HG03442 (cell line): ENCODE measurements at regions not wholly inside any gene's neighbourhood (a gene's known extent, or its start where the extent isn't known, plus 50 kb on each side); places are given as distances from the start of the nearest gene placed in this dataset.

Source experiments
- ATAC-seq: cut with Tn5 transposase; IDR thresholded peaks from one replicate; pipeline ENCODE4 v1.9.1; 2021; ENCODE audit warnings: mild to moderate bottlenecking, moderate library complexity; ENCODE audit not compliant: unreplicated experiment

DNA sequence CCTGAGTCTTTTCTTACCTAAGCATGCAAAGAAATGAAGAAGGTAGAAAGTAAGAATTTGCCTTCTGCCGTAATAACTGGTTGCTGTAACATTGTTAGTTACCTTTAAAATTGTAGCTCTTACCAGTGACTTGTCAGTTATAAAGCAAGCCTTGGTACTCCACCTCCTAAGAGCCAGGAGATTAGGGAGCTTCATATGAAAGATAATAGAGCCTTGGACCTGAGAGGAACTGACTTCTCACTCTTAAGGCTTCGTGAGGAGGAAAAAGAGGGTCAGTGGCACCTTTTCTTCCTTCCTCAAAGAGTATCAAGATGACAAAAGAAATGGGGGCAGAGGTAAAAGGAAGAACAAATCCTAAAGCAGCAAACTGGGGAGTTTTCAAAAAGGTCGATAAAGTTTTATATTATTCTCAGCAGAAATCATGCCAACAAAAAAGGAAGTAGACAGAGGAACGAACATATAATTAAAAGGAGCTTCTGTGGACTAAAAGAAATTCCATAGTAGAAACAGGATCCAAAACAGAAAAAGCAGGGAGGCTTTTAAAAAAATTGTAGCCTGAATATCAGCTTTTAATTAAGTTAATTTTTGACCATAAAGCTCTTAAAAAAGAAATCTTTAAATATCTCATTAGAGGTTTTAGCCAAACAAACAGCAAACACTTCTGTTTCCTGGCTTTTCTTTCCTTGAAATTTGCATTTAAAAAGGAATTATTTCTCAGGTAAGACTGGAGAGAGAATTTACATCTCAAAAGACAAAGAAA lies 847.1 kb upstream of the ALCAM start:
- ATAC-seq = no peak

DNA sequence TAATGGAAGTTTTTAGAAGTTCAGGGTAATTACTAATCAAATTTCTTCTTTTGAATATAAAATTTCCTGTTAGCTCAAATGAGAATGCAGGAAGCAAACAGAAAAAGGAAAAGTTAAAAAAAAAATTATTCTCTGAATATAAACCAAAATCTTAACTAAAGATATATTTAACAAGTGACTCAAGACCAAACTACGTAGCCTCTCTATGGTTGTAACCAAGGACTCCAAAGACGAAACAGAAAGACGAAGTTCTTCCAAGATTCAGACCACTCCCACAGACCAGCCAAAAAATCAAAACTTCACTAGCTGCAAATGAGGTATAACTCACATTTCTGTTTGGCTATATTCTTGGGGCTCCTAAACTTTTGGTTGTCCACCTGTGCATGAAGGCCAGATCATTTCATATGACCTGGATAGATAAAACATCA lies 846.5 kb upstream of the ALCAM start:
- ATAC-seq = peak; percentile 36

DNA sequence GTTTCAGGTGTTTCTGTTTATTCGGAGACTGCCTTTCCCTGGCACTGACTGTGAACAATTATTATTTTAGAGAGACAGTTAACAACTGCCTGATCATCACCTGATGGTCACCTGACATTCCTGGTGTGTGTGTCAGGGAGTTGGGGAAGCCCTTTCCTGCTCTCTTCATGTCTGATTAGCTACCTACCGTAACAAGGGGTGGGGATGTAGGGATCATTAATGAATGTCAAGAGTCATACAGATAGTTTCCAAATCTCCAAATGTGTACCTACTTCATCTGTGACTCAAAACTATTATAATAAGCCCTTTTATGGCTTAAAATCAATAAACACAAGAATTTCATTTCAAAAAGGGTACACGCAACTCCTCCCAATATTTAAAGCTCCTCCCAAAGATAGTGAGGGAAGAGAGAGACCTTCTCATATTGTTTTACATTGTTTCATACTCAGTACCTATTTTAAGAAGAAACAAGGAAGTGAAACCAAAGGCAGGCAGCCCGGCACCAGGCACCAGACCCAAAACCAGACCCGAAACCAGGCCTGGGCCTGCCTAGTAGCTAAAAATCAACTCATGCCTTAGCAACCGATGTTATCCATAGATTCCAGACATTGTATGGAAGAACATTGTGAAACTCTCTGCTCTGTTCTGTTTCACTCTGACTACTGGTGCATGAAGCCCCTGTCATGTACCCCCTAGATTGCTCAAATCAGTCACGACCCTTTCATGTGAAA lies 844.9 kb upstream of the ALCAM start:
- peak; percentile 54 for ATAC-seq

DNA sequence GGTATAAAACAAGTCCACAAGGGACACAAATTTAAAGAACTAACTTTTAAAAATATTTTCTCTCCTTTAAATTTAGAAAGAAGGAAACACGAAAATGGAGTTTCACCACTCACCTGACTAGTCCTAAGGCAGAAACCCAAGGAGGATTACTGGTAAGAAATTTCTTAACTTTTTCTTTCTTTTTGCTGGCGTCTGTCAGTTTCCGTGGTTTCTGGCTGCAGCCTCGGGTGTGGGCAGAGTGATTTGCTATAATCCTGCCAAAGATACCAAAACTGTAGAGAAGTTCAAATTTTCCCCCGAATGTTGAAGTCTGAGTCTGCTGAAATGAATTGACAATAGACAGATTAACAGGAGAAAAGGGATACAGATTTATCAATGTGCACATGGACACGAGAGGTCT lies 843.6 kb upstream of the ALCAM start:
- no peak for ATAC-seq

DNA sequence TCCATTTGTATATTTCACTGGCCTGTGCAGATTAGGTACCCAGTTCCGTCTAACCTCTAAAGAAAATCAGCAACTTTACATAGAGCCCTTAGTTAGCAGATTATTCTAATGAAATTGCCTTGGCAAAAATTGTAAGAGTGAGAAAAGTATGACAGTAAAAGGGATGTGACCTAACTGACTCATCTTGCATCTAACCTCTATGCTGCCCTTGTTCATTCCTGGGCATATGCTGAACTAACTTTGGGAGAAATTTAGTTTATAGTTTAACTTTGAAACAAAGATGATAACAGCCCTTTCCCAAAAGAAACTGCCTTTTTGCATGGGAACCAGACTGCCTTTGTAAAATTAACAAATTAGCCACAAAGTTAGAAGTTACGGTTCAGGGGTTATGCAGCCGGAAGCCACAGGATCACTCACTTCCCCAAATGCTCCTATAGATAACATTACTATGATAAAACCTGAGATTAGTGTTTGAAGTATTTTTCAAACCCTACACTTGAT lies 839.8 kb upstream of the ALCAM start:
- peak; percentile 87 for ATAC-seq

DNA sequence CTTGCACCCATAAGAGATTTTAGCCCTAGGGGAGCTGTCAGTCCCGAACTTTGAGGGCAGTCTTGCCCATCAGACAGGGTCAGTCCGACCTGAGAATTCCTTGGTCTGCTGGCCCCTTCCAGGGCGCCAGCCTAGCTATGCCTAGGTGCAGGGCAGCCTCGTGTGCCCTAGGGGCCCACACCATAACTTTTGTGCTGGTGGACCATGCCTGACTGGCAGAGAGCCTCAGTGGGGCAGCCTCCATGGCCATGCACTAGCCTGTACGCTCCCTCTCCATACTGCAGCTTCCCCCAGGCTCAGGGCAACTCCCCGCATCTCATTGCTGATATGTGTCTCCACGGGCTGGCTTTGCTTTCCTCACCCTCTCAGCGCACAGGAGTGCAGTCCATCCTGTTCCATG lies 835.8 kb upstream of the ALCAM start:
- ATAC-seq = no peak

DNA sequence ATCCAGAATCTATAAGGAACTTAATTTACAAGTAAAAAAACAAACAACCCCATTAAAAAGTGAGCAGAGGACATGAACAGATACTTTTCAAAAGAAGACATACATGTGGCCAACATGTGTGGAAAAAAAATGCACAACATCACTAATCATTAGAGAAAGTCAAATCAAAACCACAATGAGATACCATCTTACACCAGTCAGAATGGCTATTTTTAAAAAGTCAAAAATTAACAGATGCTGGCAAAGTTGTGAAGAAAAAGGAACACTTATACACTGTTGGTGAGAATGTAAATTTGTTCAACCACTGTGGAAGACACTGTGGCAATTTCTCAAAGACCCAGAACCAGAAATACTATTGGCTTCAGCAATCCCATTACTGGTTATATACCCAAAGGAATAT lies 830.0 kb upstream of the ALCAM start:
- no peak for ATAC-seq

DNA sequence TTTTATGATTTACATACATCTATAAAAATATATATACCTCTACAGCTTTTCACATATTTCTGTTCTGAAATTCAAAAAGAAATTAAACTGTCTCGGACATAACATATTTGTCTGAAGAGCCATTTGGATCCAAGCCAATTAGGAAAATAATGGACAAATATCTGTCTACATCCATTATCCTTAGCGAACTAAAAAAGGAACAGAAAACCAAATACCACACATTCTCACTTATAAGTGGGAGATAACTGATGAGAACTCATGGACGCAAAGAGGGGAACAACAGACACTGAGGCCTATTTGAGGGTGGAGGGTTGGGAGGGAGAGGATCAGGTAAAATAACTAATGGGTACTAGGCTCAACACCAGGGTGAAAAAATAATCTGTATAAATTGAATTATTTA lies 829.4 kb upstream of the ALCAM start:
- ATAC-seq = no peak

DNA sequence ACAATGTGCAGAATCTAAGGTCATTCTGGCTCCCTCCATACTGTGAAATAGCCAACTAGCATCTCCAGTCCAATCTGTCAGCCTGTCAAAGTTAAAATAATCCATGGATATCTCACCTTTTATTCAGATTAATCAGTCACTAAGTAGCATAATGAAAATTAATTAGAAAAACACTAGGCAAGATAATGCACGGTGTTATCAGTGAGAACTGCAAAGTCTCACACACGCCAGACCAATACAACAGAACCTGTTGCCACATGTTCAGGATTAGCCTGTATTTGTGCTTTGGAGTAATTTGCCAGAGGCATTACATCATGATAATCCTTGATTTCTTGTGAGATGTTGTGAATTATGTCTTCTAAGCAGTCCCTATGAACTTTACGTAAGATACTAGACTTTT lies 820.4 kb upstream of the ALCAM start:
- no peak for ATAC-seq

DNA sequence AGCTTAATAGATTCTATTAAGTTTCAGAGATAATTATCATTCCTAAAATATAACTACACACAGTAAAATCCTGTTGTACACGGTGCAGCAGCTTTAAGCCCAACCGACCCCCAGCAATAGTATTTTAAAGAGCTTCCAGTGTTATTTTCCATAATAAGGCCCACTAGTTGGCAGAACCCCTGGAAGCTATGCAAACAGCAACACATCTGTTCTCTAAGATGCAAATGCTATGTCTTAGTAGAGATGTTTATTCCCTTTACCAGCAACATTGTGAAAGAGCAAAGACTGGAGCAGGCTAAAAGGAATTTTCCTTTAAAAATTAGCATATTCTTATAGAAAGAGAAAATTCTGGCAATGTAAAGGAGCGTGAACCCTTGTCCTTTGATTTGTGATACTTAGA lies 819.7 kb upstream of the ALCAM start:
- no peak for ATAC-seq

DNA sequence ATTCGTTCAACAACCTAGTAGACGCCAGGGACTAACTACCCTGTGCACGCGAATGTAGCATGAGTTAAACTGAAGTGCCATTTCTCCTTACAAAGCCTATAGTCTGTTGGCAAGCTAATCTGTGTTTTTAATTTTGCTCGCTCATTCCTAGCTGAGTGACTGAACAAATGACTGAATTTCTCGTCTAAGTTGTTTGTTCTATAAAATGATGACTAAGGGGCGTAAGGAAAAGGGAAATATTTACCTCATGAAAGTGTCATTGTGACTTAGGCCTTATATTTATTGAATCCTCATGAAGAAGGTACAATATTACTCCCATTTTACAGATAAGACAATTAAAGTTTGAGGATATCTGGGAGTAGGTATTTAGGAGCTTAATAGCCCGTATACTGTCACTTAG lies 818.3 kb upstream of the ALCAM start:
- ATAC-seq = no peak

DNA sequence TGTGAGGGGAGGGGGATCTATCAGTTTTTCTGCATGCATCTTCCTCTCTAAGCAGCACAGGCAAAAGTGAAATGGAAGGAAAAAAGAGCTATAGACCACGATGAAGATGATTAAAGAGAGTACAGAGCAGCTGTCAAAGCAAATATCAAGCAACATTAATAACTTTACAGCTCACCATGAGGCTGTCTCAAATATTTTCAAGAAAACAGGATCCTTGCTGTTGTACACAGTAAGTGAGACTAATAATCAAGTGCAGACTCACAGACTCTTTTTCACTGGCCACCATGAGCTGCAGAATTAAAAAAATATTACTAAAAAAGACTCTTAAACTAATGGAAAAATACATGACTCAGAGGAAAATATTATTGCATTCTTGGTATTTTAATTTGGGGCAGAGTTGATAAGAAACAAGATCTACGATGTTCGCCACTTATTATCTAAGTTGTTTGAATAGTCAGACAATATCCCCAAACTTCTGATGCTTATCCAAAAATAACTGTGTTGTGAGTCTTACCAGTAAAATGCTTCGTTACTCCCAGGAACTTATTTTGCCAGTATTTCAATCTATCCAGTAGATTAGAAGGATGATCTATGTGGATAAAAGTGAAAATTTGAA lies 817.5 kb upstream of the ALCAM start:
- ATAC-seq = no peak

DNA sequence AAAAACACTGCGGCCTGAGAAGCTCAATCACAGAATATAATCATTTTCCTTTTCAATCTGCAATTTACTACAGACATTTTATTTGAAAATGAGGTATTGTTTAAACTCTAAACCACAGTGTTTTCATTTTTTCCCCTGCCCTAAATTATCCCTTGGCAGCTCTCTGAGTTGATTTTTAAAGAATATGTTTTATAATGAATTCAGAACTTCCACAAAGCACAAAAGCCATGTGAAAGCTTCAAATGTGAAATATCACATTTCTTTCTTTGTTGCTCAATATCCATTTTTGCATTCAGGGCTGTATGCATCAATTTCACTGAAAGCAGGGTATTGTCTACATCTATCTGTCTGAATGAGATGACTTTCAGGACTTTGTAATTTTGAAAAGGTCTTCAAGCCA lies 813.6 kb upstream of the ALCAM start:
- no peak for ATAC-seq

DNA sequence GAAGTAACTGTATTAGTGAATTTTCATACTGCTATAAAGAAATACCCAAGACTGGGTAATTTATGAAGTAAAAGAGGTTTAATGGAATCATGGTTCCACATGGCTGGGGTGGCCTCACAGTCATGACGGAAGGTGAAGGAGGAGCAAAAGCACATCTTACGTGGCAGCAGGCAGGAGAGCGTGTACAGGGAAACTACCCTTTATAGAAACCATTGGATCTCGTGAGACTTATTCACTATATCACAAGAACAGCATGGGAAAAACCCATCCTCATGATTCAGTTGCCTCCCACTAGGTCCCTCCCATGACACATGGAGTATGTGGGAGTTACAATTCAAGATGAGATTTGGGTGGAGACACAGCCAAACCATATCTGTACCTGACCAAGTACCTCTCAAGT lies 812.3 kb upstream of the ALCAM start:
- no peak for ATAC-seq

DNA sequence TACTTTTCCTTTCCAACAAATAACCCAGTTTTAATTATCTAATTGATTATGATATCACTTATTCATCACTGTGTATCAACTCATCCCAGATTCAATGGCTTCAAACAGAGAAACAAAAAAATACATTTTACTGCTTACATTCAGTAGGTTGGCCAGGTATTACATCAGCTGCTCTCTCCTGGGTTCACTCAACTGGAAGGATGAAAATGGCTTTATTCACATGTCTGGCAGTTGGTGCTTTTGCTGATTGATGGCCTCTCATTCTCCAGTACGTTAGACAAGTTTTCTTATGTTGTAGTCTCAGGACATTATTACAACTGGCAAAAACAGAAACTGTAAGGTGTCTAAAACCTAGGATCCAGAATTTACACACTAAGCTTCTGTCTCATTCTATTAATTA lies 811.0 kb upstream of the ALCAM start:
- no peak for ATAC-seq

DNA sequence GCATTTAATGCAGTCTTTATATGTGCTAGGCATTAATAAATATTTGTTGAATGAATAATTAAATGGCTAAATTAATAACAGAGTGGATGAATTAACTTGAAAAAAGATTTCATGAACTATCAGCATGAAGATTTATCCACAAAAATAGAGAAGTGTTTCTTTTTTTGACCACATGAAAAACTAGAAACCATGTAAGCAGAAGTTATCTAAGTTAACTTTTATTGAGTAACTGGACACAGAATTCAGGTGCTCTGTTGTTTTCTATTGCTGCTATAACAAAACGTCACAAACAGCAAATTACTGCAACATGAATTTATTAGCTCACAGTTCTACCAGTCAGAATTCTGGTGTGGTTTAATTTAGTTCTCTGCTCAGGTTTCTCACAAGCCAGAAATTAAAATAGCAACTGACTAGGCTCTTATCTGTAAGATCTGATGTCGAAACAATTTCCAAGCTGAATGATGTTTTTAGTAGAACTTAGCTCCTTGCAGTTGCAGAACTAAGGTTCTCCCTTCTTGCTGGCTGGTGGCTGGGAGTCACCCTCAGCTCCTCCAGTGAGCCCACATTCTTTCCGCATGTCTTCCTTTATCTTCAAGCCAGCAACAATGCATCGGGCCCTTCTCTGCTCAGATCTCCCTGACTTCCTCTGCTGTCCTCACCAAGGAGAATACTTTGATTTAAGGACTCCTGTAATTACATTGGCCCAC lies 810.2 kb upstream of the ALCAM start:
- ATAC-seq = no peak

DNA sequence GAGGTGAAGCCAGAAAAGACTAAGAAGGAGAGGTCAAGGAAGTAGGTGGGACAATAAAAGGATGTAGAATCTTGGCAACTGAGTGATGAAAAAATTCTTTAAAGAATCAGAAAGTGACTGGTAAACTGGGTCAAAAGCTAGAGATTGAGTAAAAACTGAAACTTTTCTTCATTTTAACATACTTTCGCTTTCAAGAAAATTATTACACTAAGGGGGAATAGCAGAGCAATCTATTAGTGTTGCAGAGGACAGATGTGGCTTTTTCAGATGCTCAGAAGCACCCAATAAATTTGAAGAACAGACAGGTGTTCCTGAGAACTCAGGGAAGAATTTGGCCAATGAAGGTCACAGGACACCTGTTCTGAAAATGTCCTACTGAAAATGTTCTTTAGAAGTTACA lies 805.4 kb upstream of the ALCAM start:
- ATAC-seq = no peak

DNA sequence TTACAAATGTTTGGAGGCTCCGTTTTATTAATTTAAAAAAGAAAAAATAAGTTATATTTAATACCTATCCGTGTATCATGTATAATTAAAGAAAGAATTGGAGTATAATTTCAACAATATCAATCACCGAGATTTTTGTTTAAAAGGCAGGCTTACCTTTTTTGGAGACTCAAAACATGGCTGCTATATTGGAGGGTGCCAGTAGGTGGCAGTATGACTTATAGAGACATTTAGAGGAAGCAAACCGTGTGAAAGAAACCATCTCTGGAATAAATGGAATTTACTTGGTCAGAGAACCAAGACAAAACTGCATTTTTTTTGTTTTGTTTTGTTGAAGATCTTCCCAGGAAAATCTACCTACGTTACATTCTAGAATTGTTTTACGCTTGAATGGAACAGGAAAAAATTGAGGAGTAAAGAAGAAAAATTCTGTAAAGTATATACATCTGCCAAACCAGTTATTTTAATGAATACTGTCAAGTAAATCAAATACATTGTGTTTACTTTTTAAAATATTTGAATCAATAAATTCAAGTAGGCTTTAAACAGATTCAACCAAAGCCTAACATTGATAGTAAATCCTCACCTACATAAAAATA lies 802.6 kb upstream of the ALCAM start:
- ATAC-seq = no peak

DNA sequence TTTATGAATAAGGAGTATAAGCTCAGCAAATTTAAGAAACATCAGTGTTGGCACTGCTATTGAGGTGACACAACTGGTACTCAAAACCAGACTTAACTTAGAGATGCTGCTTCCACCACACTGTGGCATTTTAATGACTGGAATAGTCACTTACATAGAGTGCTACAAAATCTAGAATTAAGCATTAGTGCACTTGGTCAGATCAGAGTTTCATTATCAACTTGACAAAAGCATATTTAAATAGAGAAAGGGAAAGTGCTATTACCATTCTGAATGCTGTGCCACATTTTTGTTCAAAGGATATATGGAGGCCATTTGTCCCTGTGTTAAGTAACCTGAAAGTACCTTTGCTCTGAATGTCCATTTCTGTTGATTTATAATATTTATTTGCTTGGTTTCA lies 800.7 kb upstream of the ALCAM start:
- ATAC-seq = no peak

DNA sequence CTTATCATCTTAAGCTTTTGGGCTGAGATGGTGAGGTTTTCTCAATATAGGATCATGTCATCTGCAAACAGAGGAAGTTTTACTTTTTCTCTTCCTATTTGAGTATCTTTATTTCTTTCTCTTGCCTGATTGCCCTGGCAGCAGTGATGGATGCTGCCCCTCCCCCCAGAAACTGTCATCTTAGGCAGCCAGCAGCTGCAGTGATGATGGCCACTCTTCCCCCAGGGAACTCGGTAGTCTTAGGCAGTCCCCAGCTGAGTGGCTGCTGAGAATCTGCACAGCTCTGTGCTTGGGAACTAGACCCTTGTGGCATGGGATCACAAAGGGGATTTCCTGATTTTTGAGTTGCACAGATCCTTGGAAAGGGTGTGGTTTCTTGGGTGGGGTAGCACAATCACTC lies 791.1 kb upstream of the ALCAM start:
- ATAC-seq = no peak

DNA sequence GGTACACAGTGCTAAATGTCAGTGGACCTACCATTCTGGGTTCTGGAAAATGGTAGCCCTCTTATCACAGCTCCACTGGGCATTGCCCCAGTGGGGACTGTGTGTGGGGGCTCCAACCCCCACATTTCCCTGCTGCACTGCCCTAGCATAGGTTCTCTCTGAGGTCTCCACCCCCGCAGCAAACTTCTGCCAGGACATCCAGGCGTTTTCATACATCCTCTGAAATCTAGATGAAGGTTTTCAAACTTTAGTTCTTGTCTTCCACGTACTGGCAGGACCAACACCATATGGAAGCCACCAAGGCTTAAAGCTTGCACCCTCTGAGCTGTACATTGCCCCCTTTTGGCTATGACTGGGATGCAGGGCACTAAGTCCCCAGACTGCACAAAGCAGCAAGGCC lies 788.2 kb upstream of the ALCAM start:
- no peak for ATAC-seq
